ENCODE measurements at regions not wholly inside any gene's neighbourhood (a gene's known extent, or its start where the extent isn't known, plus 50 kb on each side); places are given as distances from the start of the nearest gene placed in this dataset.
A peak's percentile ranks its signal among the peaks of the same experiment; 100 is the strongest.

- TF ChIP-seq ZFX (IDR thresholded peaks at IDR 0.05): no peak; the same call in 1 of the 2 replicates
- no peak for TF ChIP-seq CTCF (conservative IDR thresholded peaks at IDR 0.05)
- H3K27ac ChIP-seq: no peak overlapping the region; the same call in 1 of the 2 replicates
These were observed 92.0 kb upstream of the SSBP2 start for GRCh38 chr5:81842795-81843398.

- TF ChIP-seq ZFX (IDR thresholded peaks at IDR 0.05): no peak
- H3K27ac ChIP-seq: no peak overlapping the region
These were observed 88.1 kb upstream of the SSBP2 start for GRCh38 chr5:81839034-81839433.

- no peak overlapping the region for H3K27ac ChIP-seq
- TF ChIP-seq CTCF (conservative IDR thresholded peaks at IDR 0.05) (peak; percentile 40), ZFX (IDR thresholded peaks at IDR 0.05) (no peak)
These were observed 87.5 kb upstream of the SSBP2 start for GRCh38 chr5:81838307-81838906.

GRCh38 chr5:81837667-81838306, 86.9 kb upstream of the SSBP2 start:
- H3K27ac ChIP-seq: no peak overlapping the region

GRCh38 chr5:81835814-81836367, 85.0 kb upstream of the SSBP2 start:
- no peak for TF ChIP-seq CTCF (conservative IDR thresholded peaks at IDR 0.05)
- no peak for TF ChIP-seq ZFX (IDR thresholded peaks at IDR 0.05)
- H3K27ac ChIP-seq: no peak overlapping the region

More at GRCh38 chr5:81837667-81838306, 86.9 kb upstream of the SSBP2 start:
- no peak for TF ChIP-seq ZFX (IDR thresholded peaks at IDR 0.05)
- TF ChIP-seq CTCF (conservative IDR thresholded peaks at IDR 0.05): no peak

- TF ChIP-seq CTCF (conservative IDR thresholded peaks at IDR 0.05) (no peak), ZFX (IDR thresholded peaks at IDR 0.05) (no peak)
- H3K27ac ChIP-seq: no peak overlapping the region
These were observed 83.2 kb upstream of the SSBP2 start for GRCh38 chr5:81834021-81834660.

GRCh38 chr5:81830596-81830995, 79.7 kb upstream of the SSBP2 start:
- H3K27ac ChIP-seq: no peak overlapping the region
- TF ChIP-seq CTCF (conservative IDR thresholded peaks at IDR 0.05): no peak
- no peak for TF ChIP-seq ZFX (IDR thresholded peaks at IDR 0.05)

All from C4-2B (cell line).